H1 (cell line): ENCODE measurements at regions not wholly inside any gene's neighbourhood (a gene's known extent, or its start where the extent isn't known, plus 50 kb on each side); places are given as distances from the start of the nearest gene placed in this dataset.
"Not testable (repeated sequence)": the region's sequence is repeated elsewhere in the genome, so short reads cannot be mapped to it uniquely, and the experiment has no call there.

Experiments used
- CTCF ChIA-PET: fragments of 300-600 bp; sonication (Branson Sonifier 250); formaldehyde crosslinking; loops from one replicate; lab custom pipeline; 2021; ENCODE audit not compliant: partially characterized antibody; lab: Charles Lee
- POLR2A ChIA-PET: fragments of 300-600 bp; sonication (Branson Sonifier 250); formaldehyde crosslinking; loops from one replicate; lab custom pipeline; 2021; ENCODE audit warnings: inconsistent platforms; ENCODE audit not compliant: partially characterized antibody; lab: Charles Lee
- DNase-seq, 2 experiments: peaks; one replicate each; pipeline versions ENCODE4 v3.0.0 to v3.0.0-alpha.2; 2010 to 2022; ENCODE audit warnings: low spot score in 2 of 2, low read depth in 1 of 2, mixed read lengths in 1 of 2
- FAIRE-seq: peaks from 2 replicates; lab custom pipeline; 2011; peaks lifted over from hg19 to GRCh38; lab: Jason Lieb, UNC
- H2AFZ ChIP-seq: 2 replicates; pipeline ENCODE4 v1.8.1; 2012; ENCODE audit warnings: low read length, inconsistent platforms
- H2AK5ac ChIP-seq: 2 replicates; pipeline ENCODE4 v1.6.1; 2013; ENCODE audit warnings: low read depth, low read length
- H2BK120ac ChIP-seq: replicated peaks from 2 replicates; pipeline ENCODE3; 2013; ENCODE audit warnings: low read depth, low read length, inconsistent platforms
- H2BK12ac ChIP-seq: 2 replicates; pipeline ENCODE4 v1.6.1; 2013; ENCODE audit warnings: low read depth, low read length
- H2BK15ac ChIP-seq: 2 replicates; pipeline ENCODE4 v1.6.1; 2013; ENCODE audit warnings: low read length
- H2BK20ac ChIP-seq: 2 replicates; pipeline ENCODE4 v1.6.1; 2013; ENCODE audit warnings: low read length
- H2BK5ac ChIP-seq: 2 replicates; pipeline ENCODE4 v1.6.1; 2013; ENCODE audit warnings: low read depth, low read length
- H3K14ac ChIP-seq: 2 replicates; pipeline ENCODE4 v1.6.1; 2013; ENCODE audit warnings: inconsistent platforms; ENCODE audit not compliant: insufficient read length
- H3K18ac ChIP-seq: 2 replicates; pipeline ENCODE4 v1.6.1; 2013; ENCODE audit warnings: low read length; ENCODE audit errors: extremely low read depth
- H3K23ac ChIP-seq: 2 replicates; pipeline ENCODE4 v1.6.1; 2013; ENCODE audit warnings: inconsistent platforms; ENCODE audit not compliant: insufficient read length
- H3K23me2 ChIP-seq: 2 replicates; pipeline ENCODE4 v1.6.1; 2013; ENCODE audit warnings: low read depth, low read length
- H3K27ac ChIP-seq: 2 replicates; pipeline ENCODE4 v1.6.1; 2011; ENCODE audit warnings: low read depth, low read length, inconsistent platforms
- H3K27me3 ChIP-seq, 4 experiments: replicated peaks in 1 of 4; 1 replicate in 1 of 4; 2 replicates in 3 of 4; pipeline versions ENCODE4 v1.6.1 to v1.8.1; 2011 to 2013; ENCODE audit warnings: low read length in 3 of 4, mild to moderate bottlenecking in 3 of 4, inconsistent platforms in 2 of 4, mixed read lengths in 2 of 4, moderate library complexity in 1 of 4; ENCODE audit not compliant: control insufficient read depth in 3 of 4, insufficient read depth in 3 of 4; ENCODE audit errors: extremely low read depth in 1 of 4
- H3K36me3 ChIP-seq, 4 experiments: 2 replicates each; pipeline versions ENCODE4 v1.6.1 to v1.8.1; 2011 to 2013; ENCODE audit warnings: mild to moderate bottlenecking in 4 of 4, low read length in 3 of 4, moderate library complexity in 2 of 4, control low read depth in 1 of 4, inconsistent platforms in 1 of 4; ENCODE audit not compliant: insufficient read depth in 4 of 4, control insufficient read depth in 2 of 4
- H3K4ac ChIP-seq: replicated peaks from 2 replicates; pipeline ENCODE3; 2013; ENCODE audit warnings: low read length, low read depth, mixed read lengths, inconsistent platforms; ENCODE audit not compliant: insufficient read length
- H3K4me1 ChIP-seq, 4 experiments: replicated peaks in 1 of 4; 1 replicate in 1 of 4; 2 replicates in 3 of 4; pipeline versions ENCODE4 v1.6.1 to v1.8.1; 2011 to 2013; ENCODE audit warnings: low read length in 3 of 4, inconsistent platforms in 2 of 4, mixed read lengths in 1 of 4; ENCODE audit not compliant: insufficient read depth in 4 of 4, control insufficient read depth in 3 of 4
- H3K4me2 ChIP-seq, 2 experiments: 2 replicates each; pipeline versions ENCODE4 v1.6.1 to v1.8.1; 2011 to 2013; ENCODE audit warnings: low read depth in 2 of 2, low read length in 2 of 2, control low read depth in 1 of 2, inconsistent platforms in 1 of 2, mild to moderate bottlenecking in 1 of 2; ENCODE audit not compliant: insufficient read depth in 1 of 2
- H3K4me3 ChIP-seq, 4 experiments: fragments of 200-600, 300-600 bp in 1 of 4; sonication (generic), shearing (Covaris generic), sonication (Bioruptor Twin) in 1 of 4; 2 replicates each; pipeline versions ENCODE4 v1.5.1 to v1.8.1; 2011 to 2016; ENCODE audit warnings: low read length in 4 of 4, low read depth in 3 of 4, control low read depth in 2 of 4, inconsistent platforms in 2 of 4, mild to moderate bottlenecking in 2 of 4, mixed read lengths in 1 of 4, moderate library complexity in 1 of 4; ENCODE audit not compliant: insufficient read depth in 2 of 4; ENCODE audit errors: extremely low read depth in 1 of 4
- H3K56ac ChIP-seq: replicated peaks from 2 replicates; pipeline ENCODE3; 2013; ENCODE audit warnings: low read depth, mild to moderate bottlenecking, mixed read lengths, low read length, inconsistent platforms; ENCODE audit not compliant: insufficient read length
- H3K79me1 ChIP-seq: 2 replicates; pipeline ENCODE4 v1.6.1; 2013; ENCODE audit warnings: low read depth, low read length, control low read depth
- H3K79me2 ChIP-seq, 2 experiments: 2 replicates each; pipeline versions ENCODE4 v1.6.1 to v1.8.1; 2012 to 2013; ENCODE audit warnings: low read length in 2 of 2, mild to moderate bottlenecking in 2 of 2, inconsistent platforms in 1 of 2; ENCODE audit not compliant: insufficient read depth in 2 of 2, control insufficient read depth in 1 of 2
- H3K9ac ChIP-seq, 4 experiments: replicated peaks in 1 of 4; 1 replicate in 1 of 4; 2 replicates in 3 of 4; pipeline versions ENCODE4 v1.6.1 to v1.8.1; 2011 to 2013; ENCODE audit warnings: low read depth in 3 of 4, low read length in 3 of 4, control low read depth in 2 of 4, mild to moderate bottlenecking in 2 of 4, moderate library complexity in 2 of 4, inconsistent platforms in 1 of 4; ENCODE audit errors: extremely low read depth in 1 of 4
- H3K9me3 ChIP-seq, 2 experiments: 2 replicates each; pipeline versions ENCODE4 v1.6.1 to v1.8.1; 2012 to 2013; ENCODE audit warnings: mild to moderate bottlenecking in 2 of 2, moderate library complexity in 2 of 2, control low read depth in 1 of 2, inconsistent platforms in 1 of 2, low read depth in 1 of 2, low read length in 1 of 2, mixed read lengths in 1 of 2; ENCODE audit not compliant: insufficient read depth in 2 of 2
- H4K20me1 ChIP-seq, 2 experiments: replicated peaks in 1 of 2; 2 replicates each; pipeline versions ENCODE3 to v1.8.1; 2011 to 2013; ENCODE audit warnings: inconsistent platforms in 2 of 2, low read length in 2 of 2, mild to moderate bottlenecking in 1 of 2; ENCODE audit not compliant: insufficient read depth in 2 of 2, control insufficient read depth in 1 of 2
- H4K5ac ChIP-seq: 2 replicates; pipeline ENCODE4 v1.6.1; 2013; ENCODE audit warnings: low read length, low read depth, mixed read lengths, inconsistent platforms; ENCODE audit not compliant: insufficient read length
- H4K8ac ChIP-seq: 2 replicates; pipeline ENCODE4 v1.8.0; 2013; ENCODE audit warnings: mild to moderate bottlenecking, moderate library complexity, low read length, inconsistent platforms; ENCODE audit not compliant: insufficient read depth; ENCODE audit errors: extremely low read depth
- H4K91ac ChIP-seq: replicated peaks from 2 replicates; pipeline ENCODE3; 2013; ENCODE audit warnings: low read length, mixed read lengths, inconsistent platforms; ENCODE audit not compliant: insufficient read length
- WGBS, 2 experiments: shearing (Covaris generic) in 1 of 2; methylation state at CpG; one replicate each; pipeline versions ENCODE4 v1.1.6 to v1.1.7; 2013 to 2015; ENCODE audit warnings: low lambda C conversion rate in 2 of 2, mixed read lengths in 2 of 2, inconsistent platforms in 1 of 2, low coverage in 1 of 2, missing lambda C conversion rate in 1 of 2; ENCODE audit not compliant: insufficient replicate concordance in 2 of 2, insufficient coverage in 1 of 2, insufficient read length in 1 of 2; ENCODE audit errors: extremely low coverage in 1 of 2, missing lambda C conversion rate in 1 of 2; 5-methylcytosine and 5-hydroxymethylcytosine counted together

GRCh38 chr12:14236641-14237040 is 128.8 kb upstream of the ATF7IP start:
- H2AFZ ChIP-seq, H3K27me3 ChIP-seq, H3K79me2 ChIP-seq, H2BK15ac ChIP-seq, H4K8ac ChIP-seq, H3K18ac ChIP-seq, POLR2A ChIA-PET, H2BK12ac ChIP-seq, H2AK5ac ChIP-seq, H3K14ac ChIP-seq, H2BK5ac ChIP-seq, DNase-seq, H3K9ac ChIP-seq, H3K23ac ChIP-seq, H3K4ac ChIP-seq, H2BK120ac ChIP-seq, H2BK20ac ChIP-seq, H4K91ac ChIP-seq, H4K5ac ChIP-seq, H3K9me3 ChIP-seq, H3K36me3 ChIP-seq, FAIRE-seq, H3K79me1 ChIP-seq, H3K23me2 ChIP-seq, H3K4me3 ChIP-seq, H3K4me2 ChIP-seq, H4K20me1 ChIP-seq, H3K27ac ChIP-seq, H3K56ac ChIP-seq: not testable (repeated sequence)
- CTCF ChIA-PET, result interaction anchor here (1.3 to 6.9 kb wide), 4 partner anchors 15 to 278 kb away, joined by 3 to 82 read pairs (median 33); no protein-coding TSS in a partner anchor
- peaks cover 2 to 12% (median 5%) of the 10 kb centered on the region in 4 experiments; a peak in 6 of 7 replicates for H3K4me1 ChIP-seq
- 92% methylated on average over 3 of the region's 3 CpGs; no CpG with 5 or more reads in 1 of the 2 experiments for WGBS, 2 experiments
